ENCODE measurements at regions not wholly inside any gene's neighbourhood (a gene's known extent, or its start where the extent isn't known, plus 50 kb on each side); places are given as distances from the start of the nearest gene placed in this dataset.

GRCh38 chr4:189022440-189023035, 883.3 kb downstream of the TRIML1 start:
- no peak overlapping the region for H3K27ac ChIP-seq (ENCODE audit: low read length)
- Mint-ChIP-seq H3K4me3 (no peak overlapping the region), H3K36me3 (no peaks in the 10 kb centered on the region), H3K27ac (no peak overlapping the region), H3K9me3 (peaks cover 8 to 17% (median 8%) of the 10 kb centered on the region in 3 donors), H3K4me1 (no peaks in the 10 kb centered on the region), H3K27me3 (no peaks in the 10 kb centered on the region)
- WGBS (ENCODE audit: insufficient coverage): no CpG with 5 or more reads among the region's 4 CpGs
- ATAC-seq (replicated peaks in 1 of 4): no peak
- CTCF ChIA-PET: no interaction called here
- DNase-seq: no peak
- H3K9me3 ChIP-seq: no peaks in the 10 kb centered on the region
- no peak overlapping the region for H3K4me3 ChIP-seq (ENCODE audit: control insufficient read depth in 1 of 2, extremely low read depth in 1 of 2, low read length in 1 of 2)
- no peaks in the 10 kb centered on the region for H3K36me3 ChIP-seq (ENCODE audit: control insufficient read depth in 2 of 2, extremely low read depth in 1 of 2, insufficient read depth in 1 of 2, low read length in 1 of 2)
- no peaks in the 10 kb centered on the region for H3K4me1 ChIP-seq (ENCODE audit: control insufficient read depth in 1 of 2, extremely low read depth in 1 of 2, insufficient read depth in 2 of 2, low read length in 2 of 2)
- H3K27me3 ChIP-seq (replicated peaks in 1 of 2; ENCODE audit: control insufficient read depth in 2 of 2, extremely low read depth in 1 of 2, insufficient read depth in 2 of 2, low read length in 1 of 2): no peaks in the 10 kb centered on the region
- POLR2A ChIA-PET: no interaction called here

- ATAC-seq (replicated peaks in 1 of 4) (no peak), DNase-seq (no peak)
- ChIA-PET CTCF (no interaction called here), POLR2A (no interaction called here)
- no peak overlapping the region for H3K27ac Mint-ChIP-seq
- Histone ChIP-seq H3K27ac (ENCODE audit: low read length) (no peak overlapping the region), H3K4me3 (ENCODE audit: control insufficient read depth in 1 of 2, extremely low read depth in 1 of 2, low read length in 1 of 2) (no peak overlapping the region), H3K27me3 (replicated peaks in 1 of 2; ENCODE audit: control insufficient read depth in 2 of 2, extremely low read depth in 1 of 2, insufficient read depth in 2 of 2, low read length in 1 of 2) (no peaks in the 10 kb centered on the region), H3K36me3 (ENCODE audit: control insufficient read depth in 2 of 2, extremely low read depth in 1 of 2, insufficient read depth in 1 of 2, low read length in 1 of 2) (no peaks in the 10 kb centered on the region), H3K9me3 (no peaks in the 10 kb centered on the region), H3K4me1 (ENCODE audit: control insufficient read depth in 1 of 2, extremely low read depth in 1 of 2, insufficient read depth in 2 of 2, low read length in 2 of 2) (no peaks in the 10 kb centered on the region)
- H3K4me3 Mint-ChIP-seq: no peak overlapping the region
- H3K36me3 Mint-ChIP-seq: no peaks in the 10 kb centered on the region
- H3K4me1 Mint-ChIP-seq: no peaks in the 10 kb centered on the region
- no peaks in the 10 kb centered on the region for H3K27me3 Mint-ChIP-seq
- peaks cover 12 to 17% (median 15%) of the 10 kb centered on the region in 3 donors for H3K9me3 Mint-ChIP-seq
- 100% methylated on average over 1 of the region's 9 CpGs for WGBS (ENCODE audit: insufficient coverage)
Measured at GRCh38 chr4:189029976-189030504, 890.8 kb downstream of the TRIML1 start.

- no peak for DNase-seq
- H3K36me3 ChIP-seq (ENCODE audit: control insufficient read depth in 2 of 2, extremely low read depth in 1 of 2, insufficient read depth in 1 of 2, low read length in 1 of 2): no peaks in the 10 kb centered on the region
- ChIA-PET POLR2A (no interaction called here), CTCF (no interaction called here)
- Mint-ChIP-seq H3K27me3 (no peaks in the 10 kb centered on the region), H3K36me3 (no peaks in the 10 kb centered on the region), H3K27ac (no peak overlapping the region), H3K4me3 (no peak overlapping the region), H3K4me1 (no peaks in the 10 kb centered on the region), H3K9me3 (peaks cover 11 to 23% (median 18%) of the 10 kb centered on the region in 3 donors)
- H3K9me3 ChIP-seq: no peaks in the 10 kb centered on the region
- H3K4me3 ChIP-seq (ENCODE audit: control insufficient read depth in 1 of 2, extremely low read depth in 1 of 2, low read length in 1 of 2): no peak overlapping the region
- H3K27ac ChIP-seq (ENCODE audit: low read length): no peak overlapping the region
- no peaks in the 10 kb centered on the region for H3K4me1 ChIP-seq (ENCODE audit: control insufficient read depth in 1 of 2, extremely low read depth in 1 of 2, insufficient read depth in 2 of 2, low read length in 2 of 2)
- WGBS (ENCODE audit: insufficient coverage): no CpG with 5 or more reads among the region's 10 CpGs
- no peaks in the 10 kb centered on the region for H3K27me3 ChIP-seq (replicated peaks in 1 of 2; ENCODE audit: control insufficient read depth in 2 of 2, extremely low read depth in 1 of 2, insufficient read depth in 2 of 2, low read length in 1 of 2)
- no peak for ATAC-seq (replicated peaks in 1 of 4)
Measured at GRCh38 chr4:189032606-189033338, 893.5 kb downstream of the TRIML1 start.

GRCh38 chr4:189033801-189034347, 894.6 kb downstream of the TRIML1 start:
- ATAC-seq (replicated peaks in 1 of 4): no peak
- Mint-ChIP-seq H3K27me3 (no peaks in the 10 kb centered on the region), H3K4me1 (no peaks in the 10 kb centered on the region)

GRCh38 chr4:189035091-189035490, 895.9 kb downstream of the TRIML1 start:
- Histone ChIP-seq H3K9me3 (no peaks in the 10 kb centered on the region), H3K4me1 (ENCODE audit: control insufficient read depth in 1 of 2, extremely low read depth in 1 of 2, insufficient read depth in 2 of 2, low read length in 2 of 2) (no peaks in the 10 kb centered on the region), H3K36me3 (ENCODE audit: control insufficient read depth in 2 of 2, extremely low read depth in 1 of 2, insufficient read depth in 1 of 2, low read length in 1 of 2) (no peaks in the 10 kb centered on the region), H3K4me3 (ENCODE audit: control insufficient read depth in 1 of 2, extremely low read depth in 1 of 2, low read length in 1 of 2) (no peak overlapping the region), H3K27me3 (replicated peaks in 1 of 2; ENCODE audit: control insufficient read depth in 2 of 2, extremely low read depth in 1 of 2, insufficient read depth in 2 of 2, low read length in 1 of 2) (no peaks in the 10 kb centered on the region), H3K27ac (ENCODE audit: low read length) (no peak overlapping the region)
- no peak overlapping the region for H3K4me3 Mint-ChIP-seq
- ChIA-PET POLR2A (no interaction called here), CTCF (no interaction called here)
- no peaks in the 10 kb centered on the region for H3K36me3 Mint-ChIP-seq
- H3K4me1 Mint-ChIP-seq: no peaks in the 10 kb centered on the region
- H3K27ac Mint-ChIP-seq: no peak overlapping the region
- H3K27me3 Mint-ChIP-seq: no peaks in the 10 kb centered on the region
- ATAC-seq (replicated peaks in 1 of 4): no peak
- DNase-seq: no peak
- H3K9me3 Mint-ChIP-seq: peaks cover 15 to 21% (median 20%) of the 10 kb centered on the region in 3 donors
- 89% methylated on average over 9 of the region's 14 CpGs for WGBS (ENCODE audit: insufficient coverage)

More at GRCh38 chr4:189033801-189034347, 894.6 kb downstream of the TRIML1 start:
- H3K9me3 Mint-ChIP-seq: peaks cover 12 to 23% (median 19%) of the 10 kb centered on the region in 3 donors
- Histone ChIP-seq H3K4me3 (ENCODE audit: control insufficient read depth in 1 of 2, extremely low read depth in 1 of 2, low read length in 1 of 2) (no peak overlapping the region), H3K36me3 (ENCODE audit: control insufficient read depth in 2 of 2, extremely low read depth in 1 of 2, insufficient read depth in 1 of 2, low read length in 1 of 2) (no peaks in the 10 kb centered on the region), H3K27me3 (replicated peaks in 1 of 2; ENCODE audit: control insufficient read depth in 2 of 2, extremely low read depth in 1 of 2, insufficient read depth in 2 of 2, low read length in 1 of 2) (no peaks in the 10 kb centered on the region), H3K4me1 (ENCODE audit: control insufficient read depth in 1 of 2, extremely low read depth in 1 of 2, insufficient read depth in 2 of 2, low read length in 2 of 2) (no peaks in the 10 kb centered on the region), H3K9me3 (no peaks in the 10 kb centered on the region), H3K27ac (ENCODE audit: low read length) (no peak overlapping the region)
- WGBS (ENCODE audit: insufficient coverage): 90% methylated on average over 11 of the region's 13 CpGs
- no peak for DNase-seq
- CTCF ChIA-PET: no interaction called here
- no peaks in the 10 kb centered on the region for H3K36me3 Mint-ChIP-seq
- H3K4me3 Mint-ChIP-seq: no peak overlapping the region
- POLR2A ChIA-PET: no interaction called here
- H3K27ac Mint-ChIP-seq: no peak overlapping the region

GRCh38 chr4:189035654-189036053, 896.4 kb downstream of the TRIML1 start:
- Mint-ChIP-seq H3K4me1 (no peaks in the 10 kb centered on the region), H3K4me3 (no peak overlapping the region), H3K27ac (no peak overlapping the region), H3K36me3 (no peaks in the 10 kb centered on the region), H3K27me3 (no peaks in the 10 kb centered on the region), H3K9me3 (peaks cover 18 to 20% (median 20%) of the 10 kb centered on the region in 3 donors)
- Histone ChIP-seq H3K36me3 (ENCODE audit: control insufficient read depth in 2 of 2, extremely low read depth in 1 of 2, insufficient read depth in 1 of 2, low read length in 1 of 2) (no peaks in the 10 kb centered on the region), H3K27ac (ENCODE audit: low read length) (no peak overlapping the region), H3K4me3 (ENCODE audit: control insufficient read depth in 1 of 2, extremely low read depth in 1 of 2, low read length in 1 of 2) (no peak overlapping the region), H3K9me3 (no peaks in the 10 kb centered on the region), H3K4me1 (ENCODE audit: control insufficient read depth in 1 of 2, extremely low read depth in 1 of 2, insufficient read depth in 2 of 2, low read length in 2 of 2) (no peaks in the 10 kb centered on the region), H3K27me3 (replicated peaks in 1 of 2; ENCODE audit: control insufficient read depth in 2 of 2, extremely low read depth in 1 of 2, insufficient read depth in 2 of 2, low read length in 1 of 2) (no peaks in the 10 kb centered on the region)
- ChIA-PET POLR2A (no interaction called here), CTCF (no interaction called here)
- 91% methylated on average over 18 of the region's 19 CpGs for WGBS (ENCODE audit: insufficient coverage)
- ATAC-seq (replicated peaks in 1 of 4): no peak
- DNase-seq: no peak

Measured in T-cell (primary cell).